Brain microvascular endothelial cell (primary cell): ENCODE measurements at regions not wholly inside any gene's neighbourhood (a gene's known extent, or its start where the extent isn't known, plus 50 kb on each side); places are given as distances from the start of the nearest gene placed in this dataset.
A peak's percentile ranks its signal among the peaks of the same experiment; 100 is the strongest.

Source experiments
- DNase-seq: peaks from one replicate; pipeline ENCODE4 v3.0.0-alpha.2; 2020
- H3K27ac ChIP-seq: fragments of 250-450 bp; sonication (Bioruptor Pico); 2 replicates; pipeline ENCODE4 v1.5.1; 2020; ENCODE audit warnings: mild to moderate bottlenecking, moderate library complexity
- H3K27me3 ChIP-seq: fragments of 250-450 bp; sonication (Bioruptor Pico); replicated peaks from 2 replicates; pipeline ENCODE4 v1.5.1; 2020; ENCODE audit warnings: mild to moderate bottlenecking
- H3K36me3 ChIP-seq: fragments of 250-450 bp; sonication (Bioruptor Pico); replicated peaks from 2 replicates; pipeline ENCODE4 v1.5.1; 2020; ENCODE audit warnings: mild to moderate bottlenecking
- H3K4me3 ChIP-seq: 2 replicates; pipeline ENCODE4 v1.5.1; 2011; ENCODE audit warnings: low read depth, mild to moderate bottlenecking, control low read depth, low read length, moderate library complexity
- in situ Hi-C: cut with HindIII; loops from 2 replicates; pipeline ENCODE4 v1.10.0; 2017; ENCODE audit warnings: low sequenced_read_pairs, low pct_ligation_motif_present
- TF ChIP-seq, protein P1 (sequence below): IDR thresholded peaks from 2 replicates; pipeline ENCODE4 v1.5.1; 2011; ENCODE audit warnings: low read depth, mild to moderate bottlenecking, moderate library complexity, low read length, control low read depth, inconsistent platforms; ENCODE audit errors: missing control alignments

DNA sequence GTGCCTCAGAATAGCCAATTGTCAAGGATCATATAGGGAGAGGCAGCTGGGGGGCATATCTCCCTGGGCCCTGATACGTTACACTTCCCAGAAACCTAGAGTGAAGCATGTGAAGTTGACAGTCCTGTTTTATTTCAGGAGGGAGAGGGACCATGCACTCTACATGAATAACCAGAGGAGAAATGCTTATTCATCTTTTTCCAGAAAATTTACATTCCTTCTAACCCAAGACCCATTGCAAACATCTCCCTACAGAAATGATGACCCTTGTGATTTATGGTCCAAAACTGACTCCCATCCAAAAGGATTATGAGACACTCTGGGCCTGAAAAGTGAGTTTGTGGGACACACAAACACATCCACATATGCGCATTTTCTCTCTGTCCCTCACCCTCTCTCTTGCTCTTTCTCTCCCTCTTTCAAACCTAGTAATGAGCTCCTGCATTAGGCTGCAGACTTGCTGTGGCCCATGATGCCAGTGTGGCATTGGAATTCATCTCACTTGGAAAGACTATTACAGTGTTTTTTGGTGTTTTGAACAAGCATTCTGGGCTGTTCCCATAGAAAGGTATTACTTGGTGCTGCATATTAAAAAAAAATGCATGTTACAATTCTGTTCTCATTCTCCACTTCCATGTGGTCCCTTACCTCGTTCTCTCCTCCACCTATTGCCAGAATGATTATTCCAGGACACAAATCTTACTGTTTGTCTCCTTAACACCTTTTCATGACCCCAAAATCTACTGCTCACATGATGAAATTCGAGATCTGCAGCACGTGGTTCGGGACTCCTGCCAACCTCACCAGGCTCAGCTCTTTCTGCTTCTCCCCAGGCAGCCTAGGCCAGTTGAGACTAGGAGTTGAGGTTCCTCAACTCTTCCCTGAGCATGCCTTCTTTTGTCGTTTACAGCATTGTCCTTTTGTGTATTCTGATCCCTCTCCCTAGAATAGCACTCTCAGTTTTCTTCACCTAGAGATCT is 451.3 kb upstream of the KLF4 start:
- in situ Hi-C loops, result no loop called here
- TF ChIP-seq, protein P1, sequence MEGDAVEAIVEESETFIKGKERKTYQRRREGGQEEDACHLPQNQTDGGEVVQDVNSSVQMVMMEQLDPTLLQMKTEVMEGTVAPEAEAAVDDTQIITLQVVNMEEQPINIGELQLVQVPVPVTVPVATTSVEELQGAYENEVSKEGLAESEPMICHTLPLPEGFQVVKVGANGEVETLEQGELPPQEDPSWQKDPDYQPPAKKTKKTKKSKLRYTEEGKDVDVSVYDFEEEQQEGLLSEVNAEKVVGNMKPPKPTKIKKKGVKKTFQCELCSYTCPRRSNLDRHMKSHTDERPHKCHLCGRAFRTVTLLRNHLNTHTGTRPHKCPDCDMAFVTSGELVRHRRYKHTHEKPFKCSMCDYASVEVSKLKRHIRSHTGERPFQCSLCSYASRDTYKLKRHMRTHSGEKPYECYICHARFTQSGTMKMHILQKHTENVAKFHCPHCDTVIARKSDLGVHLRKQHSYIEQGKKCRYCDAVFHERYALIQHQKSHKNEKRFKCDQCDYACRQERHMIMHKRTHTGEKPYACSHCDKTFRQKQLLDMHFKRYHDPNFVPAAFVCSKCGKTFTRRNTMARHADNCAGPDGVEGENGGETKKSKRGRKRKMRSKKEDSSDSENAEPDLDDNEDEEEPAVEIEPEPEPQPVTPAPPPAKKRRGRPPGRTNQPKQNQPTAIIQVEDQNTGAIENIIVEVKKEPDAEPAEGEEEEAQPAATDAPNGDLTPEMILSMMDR, result no peak

DNA sequence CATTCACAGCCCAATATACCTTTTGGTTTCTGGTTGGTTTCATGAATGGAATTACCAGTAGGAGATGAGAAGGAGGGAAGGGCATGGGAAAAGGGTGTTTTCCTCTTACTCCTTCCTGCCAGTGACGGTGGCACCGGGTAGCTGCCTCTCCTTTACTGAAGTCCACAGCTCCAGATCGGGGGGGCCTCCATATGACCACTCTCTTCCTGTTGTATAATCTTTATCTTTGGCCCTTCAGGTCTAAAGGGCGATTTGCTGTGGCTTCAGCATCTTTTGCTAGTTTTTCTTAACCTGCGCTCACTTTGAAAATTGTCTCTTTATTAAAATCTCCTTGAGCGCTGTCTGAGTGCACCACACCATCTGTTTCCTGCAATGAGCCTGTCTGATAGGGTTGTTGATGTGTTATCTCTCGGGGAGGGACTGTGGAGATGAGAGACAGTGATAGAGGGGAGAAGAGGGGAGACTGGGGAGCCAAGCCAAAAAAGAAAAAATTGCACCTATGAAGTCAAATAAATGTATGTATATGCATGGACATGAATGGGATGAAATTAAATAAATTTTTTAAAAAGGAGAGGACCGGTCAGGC is 449.3 kb upstream of the KLF4 start:
- DNase-seq, result no peak
- Histone ChIP-seq H3K4me3 (no peak overlapping the region), H3K27ac (no peak overlapping the region), H3K27me3 (no peaks in the 10 kb centered on the region), H3K36me3 (no peaks in the 10 kb centered on the region)
- in situ Hi-C loops, result no loop called here
- TF ChIP-seq, protein P1, result no peak

More for the DNA sequence above, 451.3 kb upstream of the KLF4 start:
- Histone ChIP-seq H3K27ac (no peak overlapping the region), H3K36me3 (no peaks in the 10 kb centered on the region), H3K27me3 (no peaks in the 10 kb centered on the region), H3K4me3 (no peak overlapping the region)
- no peak for DNase-seq

DNA sequence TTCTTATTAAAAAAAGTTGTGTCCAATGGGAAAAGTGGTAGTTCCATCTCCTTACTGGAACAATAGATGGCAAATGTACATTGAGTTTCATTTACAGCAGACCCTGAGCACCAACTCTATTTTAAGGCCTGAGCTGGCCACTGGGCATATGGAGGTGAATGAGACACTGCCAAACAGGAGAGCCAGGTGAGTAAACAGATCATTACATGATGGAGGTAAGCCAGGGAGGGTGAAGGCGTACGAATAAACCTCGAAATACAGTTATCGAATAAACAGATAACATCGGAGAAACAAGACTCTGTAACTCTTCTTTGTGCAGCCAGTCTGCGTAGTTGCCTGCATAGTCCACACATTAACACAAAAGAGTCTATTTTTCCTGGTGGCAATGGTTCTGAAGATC is 446.4 kb upstream of the KLF4 start:
- DNase-seq, result no peak
- H3K4me3 ChIP-seq, result no peak overlapping the region
- H3K36me3 ChIP-seq, result no peaks in the 10 kb centered on the region
- H3K27me3 ChIP-seq, result no peaks in the 10 kb centered on the region
- in situ Hi-C loops, result no loop called here
- no peak overlapping the region for H3K27ac ChIP-seq
- TF ChIP-seq, protein P1, result no peak

DNA sequence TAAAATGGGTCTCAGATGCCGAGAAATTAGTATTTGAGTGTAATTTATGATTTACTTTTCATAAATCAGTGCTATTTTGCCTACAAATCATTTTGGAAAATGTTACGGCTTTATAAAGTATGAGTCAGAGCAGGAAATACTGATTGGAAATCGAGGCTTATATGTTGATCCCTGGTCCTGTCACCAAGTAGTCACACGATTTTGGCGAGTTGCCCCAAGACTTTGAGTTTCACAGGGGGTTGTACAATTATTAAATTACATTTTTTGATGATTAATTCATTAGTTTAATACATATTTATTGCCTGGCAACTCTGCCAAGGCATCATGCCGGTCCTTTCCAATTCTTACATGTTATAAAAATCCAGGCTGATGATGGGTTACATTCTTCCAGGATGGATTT is 443.9 kb upstream of the KLF4 start:
- in situ Hi-C loops, result no loop called here
- TF ChIP-seq, protein P1, result no peak
- Histone ChIP-seq H3K27me3 (no peaks in the 10 kb centered on the region), H3K36me3 (no peaks in the 10 kb centered on the region), H3K4me3 (no peak overlapping the region), H3K27ac (peak overlapping the region; percentile 16)
- no peak for DNase-seq

DNA sequence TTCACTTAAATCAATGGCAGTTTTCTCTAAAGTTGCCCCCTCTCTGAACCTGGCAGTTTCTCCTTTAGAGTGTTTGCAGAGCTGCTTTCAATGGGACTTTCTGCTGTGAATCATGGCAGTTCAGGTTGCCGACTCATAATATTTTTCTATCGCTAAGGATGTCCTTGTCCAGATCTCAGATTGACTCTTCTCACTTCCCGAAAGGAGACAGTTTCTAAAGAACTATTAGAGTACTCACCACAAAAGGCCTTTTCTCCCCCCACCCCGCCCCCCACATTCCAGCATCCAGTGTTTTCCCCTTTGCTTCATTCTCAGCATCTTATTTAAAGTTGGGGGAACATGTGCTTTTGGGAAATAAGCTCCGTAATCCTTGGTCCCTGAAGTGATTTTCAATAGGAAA is 443.5 kb upstream of the KLF4 start:
- H3K27me3 ChIP-seq, result no peaks in the 10 kb centered on the region
- H3K4me3 ChIP-seq, result no peak overlapping the region
- peak; percentile 57 for DNase-seq
- in situ Hi-C loops, result no loop called here
- peak overlapping the region; percentile 25 for H3K27ac ChIP-seq
- TF ChIP-seq, protein P1, result no peak
- no peaks in the 10 kb centered on the region for H3K36me3 ChIP-seq
